WTC11 (cell line): ENCODE measurements at regions not wholly inside any gene's neighbourhood (a gene's known extent, or its start where the extent isn't known, plus 50 kb on each side); places are given as distances from the start of the nearest gene placed in this dataset.

Experiments
- ATAC-seq: fragments of 200-7000 bp; cut with Tn5 transposase; 2 replicates; pipeline ENCODE4 v1.10.0; 2021; ENCODE audit warnings: mild to moderate bottlenecking, moderate library complexity
- CTCF ChIA-PET: fragments of 300-600 bp; sonication (Branson Sonifier 250); formaldehyde crosslinking; loops from one replicate; lab custom pipeline; 2021; ENCODE audit warnings: antibody characterized with exemption; lab: Charles Lee
- POLR2A ChIA-PET: fragments of 350-600 bp; sonication (Branson Sonifier 250); formaldehyde crosslinking; loops from one replicate; lab custom pipeline; 2021; ENCODE audit warnings: antibody characterized with exemption; lab: Charles Lee
- DNase-seq: peaks from one replicate; pipeline ENCODE4 v3.0.0; 2021; ENCODE audit warnings: low spot score
- H3K27ac Mint-ChIP-seq: 2 replicates; pipeline ENCODE4 v1.8.0; 2021; ENCODE audit warnings: mixed read lengths
- H3K27me3 Mint-ChIP-seq: 2 replicates; pipeline ENCODE4 v1.8.0; 2021; ENCODE audit warnings: low read depth, mild to moderate bottlenecking, moderate library complexity, mixed read lengths
- H3K36me3 Mint-ChIP-seq: 2 replicates; pipeline ENCODE4 v1.8.0; 2021; ENCODE audit warnings: mixed read lengths
- H3K4me1 Mint-ChIP-seq: 2 replicates; pipeline ENCODE4 v1.8.0; 2022; ENCODE audit warnings: mixed read lengths
- H3K4me3 Mint-ChIP-seq: 2 replicates; pipeline ENCODE4 v1.8.0; 2021; ENCODE audit warnings: mild to moderate bottlenecking, moderate library complexity, mixed read lengths
- H3K9me3 Mint-ChIP-seq: 2 replicates; pipeline ENCODE4 v1.8.0; 2021; ENCODE audit warnings: mixed read lengths
- ATF2 ChIP-seq: sonication (generic); formaldehyde crosslinking; IDR thresholded peaks from 2 replicates; pipeline ENCODE4 v1.8.1; 2022; ENCODE audit warnings: low read depth, missing genetic modification reagents, borderline replicate concordance
- ELF4 ChIP-seq: sonication (generic); formaldehyde crosslinking; IDR thresholded peaks from 2 replicates; pipeline ENCODE4 v1.8.1; 2022; ENCODE audit warnings: low read depth, mild to moderate bottlenecking, moderate library complexity, missing genetic modification reagents
- ESRRA ChIP-seq: sonication (generic); formaldehyde crosslinking; IDR thresholded peaks from 2 replicates; pipeline ENCODE4 v1.8.1; 2022; ENCODE audit warnings: mild to moderate bottlenecking, missing genetic modification reagents, borderline replicate concordance
- ETV6 ChIP-seq: sonication (generic); formaldehyde crosslinking; IDR thresholded peaks from 2 replicates; pipeline ENCODE4 v1.8.1; 2022; ENCODE audit warnings: mild to moderate bottlenecking, missing genetic modification reagents
- GRHL2 ChIP-seq: fragments of 250-450 bp; sonication (Bioruptor Pico); IDR thresholded peaks from 2 replicates; pipeline ENCODE4 v1.8.0; 2022; ENCODE audit warnings: mild to moderate bottlenecking, moderate library complexity; ENCODE audit not compliant: insufficient replicate concordance, severe bottlenecking
- GTF2I ChIP-seq: fragments of 250-450 bp; sonication (Bioruptor Pico); conservative IDR thresholded peaks from 2 replicates; pipeline ENCODE4 v1.4.0; 2021; ENCODE audit warnings: mild to moderate bottlenecking
- KAT7 ChIP-seq: sonication (generic); formaldehyde crosslinking; IDR thresholded peaks from 2 replicates; pipeline ENCODE4 v1.8.1; 2023; ENCODE audit warnings: missing genetic modification reagents, mild to moderate bottlenecking, borderline replicate concordance
- MXD4 ChIP-seq: fragments of 250-450 bp; sonication (Bioruptor Pico); IDR thresholded peaks from 2 replicates; pipeline ENCODE4 v1.8.0; 2021; ENCODE audit warnings: mild to moderate bottlenecking, moderate library complexity, borderline replicate concordance
- NR3C1 ChIP-seq: sonication (generic); formaldehyde crosslinking; conservative IDR thresholded peaks from 2 replicates; pipeline ENCODE4 v1.8.1; 2023; ENCODE audit warnings: low read depth, mild to moderate bottlenecking, missing genetic modification reagents
- PRRX2 ChIP-seq: fragments of 250-450 bp; sonication (Bioruptor Pico); IDR thresholded peaks from 2 replicates; pipeline ENCODE4 v1.8.0; 2021; ENCODE audit warnings: mild to moderate bottlenecking
- RELA ChIP-seq: sonication (generic); formaldehyde crosslinking; IDR thresholded peaks from 2 replicates; pipeline ENCODE4 v1.8.1; 2022; ENCODE audit warnings: missing genetic modification reagents, mild to moderate bottlenecking, borderline replicate concordance
- TEAD4 ChIP-seq: sonication (generic); formaldehyde crosslinking; IDR thresholded peaks from 2 replicates; pipeline ENCODE4 v1.8.0; 2022; ENCODE audit warnings: mild to moderate bottlenecking, missing genetic modification reagents
- ZBTB43 ChIP-seq: sonication (generic); formaldehyde crosslinking; IDR thresholded peaks from 2 replicates; pipeline ENCODE4 v1.8.1; 2023; ENCODE audit warnings: mild to moderate bottlenecking, missing genetic modification reagents
- ZMAT4 ChIP-seq: fragments of 250-450 bp; sonication (Bioruptor Pico); IDR thresholded peaks from 2 replicates; pipeline ENCODE4 v1.9.0; 2021; ENCODE audit warnings: mild to moderate bottlenecking
- ZNF121 ChIP-seq: sonication (generic); formaldehyde crosslinking; IDR thresholded peaks from 2 replicates; pipeline ENCODE4 v1.8.0; 2023; ENCODE audit warnings: missing genetic modification reagents
- ZNF232 ChIP-seq: sonication (generic); formaldehyde crosslinking; IDR thresholded peaks from 2 replicates; pipeline ENCODE4 v1.8.0; 2022; ENCODE audit warnings: mild to moderate bottlenecking, missing genetic modification reagents
- ZNF317 ChIP-seq: sonication (generic); formaldehyde crosslinking; IDR thresholded peaks from 2 replicates; pipeline ENCODE4 v1.8.1; 2023; ENCODE audit warnings: low read depth, mild to moderate bottlenecking, moderate library complexity, missing genetic modification reagents, borderline replicate concordance
- ZNF416 ChIP-seq: fragments of 250-450 bp; sonication (Bioruptor Pico); IDR thresholded peaks from 2 replicates; pipeline ENCODE4 v1.9.0; 2021; ENCODE audit warnings: mild to moderate bottlenecking, inconsistent platforms
- ZNF423 ChIP-seq: fragments of 250-450 bp; sonication (Bioruptor Pico); IDR thresholded peaks from 2 replicates; pipeline ENCODE4 v2.1.2; 2022; ENCODE audit warnings: mild to moderate bottlenecking, moderate library complexity
- ZNF671 ChIP-seq: fragments of 250-450 bp; sonication (Bioruptor Pico); IDR thresholded peaks from 2 replicates; pipeline ENCODE4 v1.8.0; 2021; ENCODE audit warnings: mild to moderate bottlenecking
- TF ChIP-seq, protein P1 (sequence below): sonication (generic); formaldehyde crosslinking; IDR thresholded peaks from 2 replicates; pipeline ENCODE4 v1.8.0; 2022; ENCODE audit warnings: mild to moderate bottlenecking, missing genetic modification reagents
- TF ChIP-seq, protein P2 (sequence below): sonication (generic); formaldehyde crosslinking; IDR thresholded peaks from 2 replicates; pipeline ENCODE4 v1.8.1; 2022; ENCODE audit warnings: missing genetic modification reagents, borderline replicate concordance
- TF ChIP-seq, protein P3 (sequence below): fragments of 200-600 bp; IDR thresholded peaks from 2 replicates; pipeline ENCODE4 v1.8.0; 2022; ENCODE audit warnings: antibody characterized with exemption

- Mint-ChIP-seq H3K4me3 (no peak overlapping the region), H3K9me3 (peaks cover 6% of the 10 kb centered on the region), H3K36me3 (no peaks in the 10 kb centered on the region), H3K27me3 (no peaks in the 10 kb centered on the region), H3K27ac (no peak overlapping the region), H3K4me1 (no peaks in the 10 kb centered on the region)
- no peak for ATAC-seq
- ChIA-PET POLR2A (no interaction called here), CTCF (no interaction called here)
- TF ChIP-seq MXD4 (CRISPR knock-in tag), result no peak
- TF ChIP-seq ESRRA (CRISPR knock-in tag), result no peak
- no peak for TF ChIP-seq ETV6 (CRISPR knock-in tag)
- TF ChIP-seq NR3C1 (CRISPR knock-in tag), result no peak
- TF ChIP-seq RELA, result no peak
- TF ChIP-seq ZNF671 (CRISPR knock-in tag), result no peak
- TF ChIP-seq ZNF423 (CRISPR knock-in tag), result no peak
- no peak for TF ChIP-seq ZNF317 (CRISPR knock-in tag)
- TF ChIP-seq ZMAT4 (CRISPR knock-in tag), result no peak
- no peak for TF ChIP-seq KAT7
- TF ChIP-seq, protein P1, sequence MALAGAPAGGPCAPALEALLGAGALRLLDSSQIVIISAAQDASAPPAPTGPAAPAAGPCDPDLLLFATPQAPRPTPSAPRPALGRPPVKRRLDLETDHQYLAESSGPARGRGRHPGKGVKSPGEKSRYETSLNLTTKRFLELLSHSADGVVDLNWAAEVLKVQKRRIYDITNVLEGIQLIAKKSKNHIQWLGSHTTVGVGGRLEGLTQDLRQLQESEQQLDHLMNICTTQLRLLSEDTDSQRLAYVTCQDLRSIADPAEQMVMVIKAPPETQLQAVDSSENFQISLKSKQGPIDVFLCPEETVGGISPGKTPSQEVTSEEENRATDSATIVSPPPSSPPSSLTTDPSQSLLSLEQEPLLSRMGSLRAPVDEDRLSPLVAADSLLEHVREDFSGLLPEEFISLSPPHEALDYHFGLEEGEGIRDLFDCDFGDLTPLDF (CRISPR knock-in tag), result no peak
- no peak for DNase-seq
These were observed 844.8 kb upstream of the LRRN3 start for GRCh38 chr7:110246118-110246517.

DNA sequence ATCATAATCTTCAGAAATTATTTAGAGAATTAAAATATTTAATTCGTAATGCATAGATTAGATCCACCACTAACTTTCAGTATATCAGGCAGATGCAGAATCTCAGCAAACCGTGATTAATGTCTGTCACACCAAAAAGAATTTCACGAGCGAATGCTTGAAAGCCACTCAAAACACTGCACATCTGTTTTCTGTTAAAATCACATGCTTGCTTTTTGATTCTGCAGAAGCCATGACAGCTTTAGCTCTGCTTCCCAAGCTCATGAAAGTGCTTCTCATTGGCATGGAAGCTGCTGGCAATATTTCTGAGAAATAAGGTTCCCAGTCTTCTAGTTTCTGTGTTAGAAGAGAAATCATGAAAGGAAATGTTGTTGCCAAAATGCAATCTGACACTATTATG is 837.8 kb upstream of the LRRN3 start:
- POLR2A ChIA-PET, result no interaction called here
- Mint-ChIP-seq H3K27ac (no peak overlapping the region), H3K36me3 (no peaks in the 10 kb centered on the region), H3K27me3 (no peaks in the 10 kb centered on the region), H3K9me3 (peaks cover 3% of the 10 kb centered on the region; the same call in 1 of the 2 replicates), H3K4me1 (no peaks in the 10 kb centered on the region), H3K4me3 (no peak overlapping the region)
- no peak for ATAC-seq
- DNase-seq, result no peak
- CTCF ChIA-PET, result no interaction called here
- no peak for TF ChIP-seq TEAD4 (CRISPR knock-in tag)
- no peak for TF ChIP-seq ATF2 (CRISPR knock-in tag)
- no peak for TF ChIP-seq ZNF317 (CRISPR knock-in tag)
- TF ChIP-seq, protein P1 (CRISPR knock-in tag), result no peak
- TF ChIP-seq ZBTB43 (CRISPR knock-in tag), result no peak
- TF ChIP-seq GTF2I, result no peak
- no peak for TF ChIP-seq ZNF423 (CRISPR knock-in tag)
- TF ChIP-seq ZNF416, result no peak
- TF ChIP-seq ZNF232 (CRISPR knock-in tag), result no peak
- TF ChIP-seq ELF4 (CRISPR knock-in tag), result no peak
- no peak for TF ChIP-seq ZNF121 (CRISPR knock-in tag)
- TF ChIP-seq, protein P2, sequence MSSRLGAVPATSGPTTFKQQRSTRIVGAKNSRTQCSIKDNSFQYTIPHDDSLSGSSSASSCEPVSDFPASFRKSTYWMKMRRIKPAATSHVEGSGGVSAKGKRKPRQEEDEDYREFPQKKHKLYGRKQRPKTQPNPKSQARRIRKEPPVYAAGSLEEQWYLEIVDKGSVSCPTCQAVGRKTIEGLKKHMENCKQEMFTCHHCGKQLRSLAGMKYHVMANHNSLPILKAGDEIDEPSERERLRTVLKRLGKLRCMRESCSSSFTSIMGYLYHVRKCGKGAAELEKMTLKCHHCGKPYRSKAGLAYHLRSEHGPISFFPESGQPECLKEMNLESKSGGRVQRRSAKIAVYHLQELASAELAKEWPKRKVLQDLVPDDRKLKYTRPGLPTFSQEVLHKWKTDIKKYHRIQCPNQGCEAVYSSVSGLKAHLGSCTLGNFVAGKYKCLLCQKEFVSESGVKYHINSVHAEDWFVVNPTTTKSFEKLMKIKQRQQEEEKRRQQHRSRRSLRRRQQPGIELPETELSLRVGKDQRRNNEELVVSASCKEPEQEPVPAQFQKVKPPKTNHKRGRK, result no peak
- TF ChIP-seq, protein P3, sequence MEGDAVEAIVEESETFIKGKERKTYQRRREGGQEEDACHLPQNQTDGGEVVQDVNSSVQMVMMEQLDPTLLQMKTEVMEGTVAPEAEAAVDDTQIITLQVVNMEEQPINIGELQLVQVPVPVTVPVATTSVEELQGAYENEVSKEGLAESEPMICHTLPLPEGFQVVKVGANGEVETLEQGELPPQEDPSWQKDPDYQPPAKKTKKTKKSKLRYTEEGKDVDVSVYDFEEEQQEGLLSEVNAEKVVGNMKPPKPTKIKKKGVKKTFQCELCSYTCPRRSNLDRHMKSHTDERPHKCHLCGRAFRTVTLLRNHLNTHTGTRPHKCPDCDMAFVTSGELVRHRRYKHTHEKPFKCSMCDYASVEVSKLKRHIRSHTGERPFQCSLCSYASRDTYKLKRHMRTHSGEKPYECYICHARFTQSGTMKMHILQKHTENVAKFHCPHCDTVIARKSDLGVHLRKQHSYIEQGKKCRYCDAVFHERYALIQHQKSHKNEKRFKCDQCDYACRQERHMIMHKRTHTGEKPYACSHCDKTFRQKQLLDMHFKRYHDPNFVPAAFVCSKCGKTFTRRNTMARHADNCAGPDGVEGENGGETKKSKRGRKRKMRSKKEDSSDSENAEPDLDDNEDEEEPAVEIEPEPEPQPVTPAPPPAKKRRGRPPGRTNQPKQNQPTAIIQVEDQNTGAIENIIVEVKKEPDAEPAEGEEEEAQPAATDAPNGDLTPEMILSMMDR, result no peak
- no peak for TF ChIP-seq GRHL2 (CRISPR knock-in tag)
- no peak for TF ChIP-seq PRRX2 (CRISPR knock-in tag)
